GM12875 (cell line): ENCODE measurements at regions not wholly inside any gene's neighbourhood (a gene's known extent, or its start where the extent isn't known, plus 50 kb on each side); places are given as distances from the start of the nearest gene placed in this dataset.

Experiments
- H3K4me3 ChIP-seq: one replicate; pipeline ENCODE4 v1.5.1; 2011; ENCODE audit warnings: low read depth, low read length, control low read depth
- TF ChIP-seq, protein P1 (sequence below): IDR thresholded peaks from 2 replicates; pipeline ENCODE4 v1.5.1; 2011; ENCODE audit warnings: low read depth, mild to moderate bottlenecking, control low read depth, inconsistent platforms, low read length, moderate library complexity, borderline replicate concordance; ENCODE audit not compliant: insufficient read depth

DNA sequence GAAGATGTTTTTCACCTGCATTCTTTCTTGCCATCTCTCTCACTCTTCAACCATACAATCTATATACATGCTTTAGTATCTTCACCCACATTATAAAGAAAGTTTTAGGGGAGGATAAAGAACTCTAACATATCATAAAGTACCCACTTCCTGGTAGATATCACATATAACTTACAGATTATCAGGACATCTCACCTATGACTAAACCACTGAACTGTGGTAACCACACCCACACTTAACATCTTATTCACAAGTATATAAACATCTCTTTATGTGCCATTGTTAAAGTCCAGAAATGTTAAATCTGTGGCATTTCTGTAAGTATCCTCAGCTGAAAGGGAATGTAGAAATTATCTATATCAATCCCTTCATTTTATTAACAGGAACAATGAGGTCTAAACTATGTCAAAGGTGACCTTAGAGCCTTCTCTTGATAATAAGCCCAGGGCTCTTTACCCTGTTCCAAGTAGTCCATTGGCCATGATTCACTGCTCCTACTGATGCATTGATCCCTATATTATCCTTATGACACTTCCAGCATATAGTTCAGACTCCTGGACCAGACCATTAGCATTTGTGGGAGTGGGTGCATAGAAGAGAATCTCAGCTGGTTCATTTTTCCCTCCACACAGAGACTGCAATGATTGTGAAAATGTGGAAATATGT lies 182.4 kb downstream of the SUCLG1 start:
- TF ChIP-seq, protein P1, sequence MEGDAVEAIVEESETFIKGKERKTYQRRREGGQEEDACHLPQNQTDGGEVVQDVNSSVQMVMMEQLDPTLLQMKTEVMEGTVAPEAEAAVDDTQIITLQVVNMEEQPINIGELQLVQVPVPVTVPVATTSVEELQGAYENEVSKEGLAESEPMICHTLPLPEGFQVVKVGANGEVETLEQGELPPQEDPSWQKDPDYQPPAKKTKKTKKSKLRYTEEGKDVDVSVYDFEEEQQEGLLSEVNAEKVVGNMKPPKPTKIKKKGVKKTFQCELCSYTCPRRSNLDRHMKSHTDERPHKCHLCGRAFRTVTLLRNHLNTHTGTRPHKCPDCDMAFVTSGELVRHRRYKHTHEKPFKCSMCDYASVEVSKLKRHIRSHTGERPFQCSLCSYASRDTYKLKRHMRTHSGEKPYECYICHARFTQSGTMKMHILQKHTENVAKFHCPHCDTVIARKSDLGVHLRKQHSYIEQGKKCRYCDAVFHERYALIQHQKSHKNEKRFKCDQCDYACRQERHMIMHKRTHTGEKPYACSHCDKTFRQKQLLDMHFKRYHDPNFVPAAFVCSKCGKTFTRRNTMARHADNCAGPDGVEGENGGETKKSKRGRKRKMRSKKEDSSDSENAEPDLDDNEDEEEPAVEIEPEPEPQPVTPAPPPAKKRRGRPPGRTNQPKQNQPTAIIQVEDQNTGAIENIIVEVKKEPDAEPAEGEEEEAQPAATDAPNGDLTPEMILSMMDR = no peak
- H3K4me3 ChIP-seq = no peak overlapping the region

DNA sequence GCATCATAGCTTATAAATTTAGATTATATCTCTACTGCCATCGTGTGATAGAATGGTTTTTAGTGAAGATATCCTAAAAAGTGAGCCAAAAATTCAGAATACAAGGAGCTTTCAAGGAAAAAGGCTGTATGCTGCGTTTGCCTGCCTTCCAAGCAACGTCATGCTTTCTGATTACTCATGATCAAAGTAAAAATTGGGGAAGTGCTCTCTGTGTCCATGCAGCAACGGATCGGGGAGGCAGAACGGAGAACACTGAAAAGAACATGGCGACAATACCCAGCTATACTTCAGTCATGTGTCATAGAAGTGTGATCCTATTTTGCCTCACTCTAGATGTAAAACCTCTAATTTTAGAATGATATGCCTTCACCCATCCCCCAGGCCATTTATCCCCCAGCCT lies 185.7 kb downstream of the SUCLG1 start:
- TF ChIP-seq, protein P1 = no peak
- no peak overlapping the region for H3K4me3 ChIP-seq

DNA sequence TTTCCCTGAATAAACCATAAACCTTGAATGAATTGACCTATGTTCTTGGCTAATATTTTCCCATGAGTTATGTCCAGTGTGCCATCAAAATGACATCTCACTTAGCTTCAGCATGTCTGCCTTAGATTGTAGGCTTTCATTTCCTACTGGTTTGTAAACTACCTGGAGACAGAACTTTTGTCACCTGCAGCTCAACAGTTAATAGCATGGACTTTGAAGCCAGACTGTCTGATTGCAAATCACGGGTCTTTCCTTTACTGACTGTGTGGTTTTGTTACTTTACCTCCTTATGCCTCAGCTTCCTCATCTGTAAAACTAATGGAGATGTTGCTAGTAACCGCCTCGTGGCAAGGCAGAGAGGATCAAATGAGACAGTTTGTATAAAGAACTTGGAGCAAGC lies 187.1 kb downstream of the SUCLG1 start:
- TF ChIP-seq, protein P1 = no peak
- H3K4me3 ChIP-seq = no peak overlapping the region

DNA sequence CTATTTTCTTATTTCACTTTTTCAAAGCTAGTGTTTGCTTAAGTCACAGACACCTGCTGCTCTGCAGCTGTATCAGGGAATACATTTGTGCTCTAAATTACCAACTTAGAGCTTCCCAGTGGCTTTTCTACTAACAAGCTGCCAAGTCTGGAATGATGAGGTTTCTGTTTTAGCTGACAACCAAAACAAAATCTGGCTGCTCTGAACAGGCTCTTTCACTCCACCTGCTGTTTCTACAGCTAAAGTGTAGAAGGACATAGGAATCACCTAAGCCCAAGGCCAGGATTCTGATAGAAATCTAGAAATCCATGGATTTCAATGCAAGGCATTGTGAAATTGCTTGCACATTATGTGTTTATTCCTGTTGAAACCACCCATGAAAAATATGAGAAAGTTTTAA lies 201.2 kb downstream of the SUCLG1 start:
- TF ChIP-seq, protein P1 = no peak
- no peak overlapping the region for H3K4me3 ChIP-seq

DNA sequence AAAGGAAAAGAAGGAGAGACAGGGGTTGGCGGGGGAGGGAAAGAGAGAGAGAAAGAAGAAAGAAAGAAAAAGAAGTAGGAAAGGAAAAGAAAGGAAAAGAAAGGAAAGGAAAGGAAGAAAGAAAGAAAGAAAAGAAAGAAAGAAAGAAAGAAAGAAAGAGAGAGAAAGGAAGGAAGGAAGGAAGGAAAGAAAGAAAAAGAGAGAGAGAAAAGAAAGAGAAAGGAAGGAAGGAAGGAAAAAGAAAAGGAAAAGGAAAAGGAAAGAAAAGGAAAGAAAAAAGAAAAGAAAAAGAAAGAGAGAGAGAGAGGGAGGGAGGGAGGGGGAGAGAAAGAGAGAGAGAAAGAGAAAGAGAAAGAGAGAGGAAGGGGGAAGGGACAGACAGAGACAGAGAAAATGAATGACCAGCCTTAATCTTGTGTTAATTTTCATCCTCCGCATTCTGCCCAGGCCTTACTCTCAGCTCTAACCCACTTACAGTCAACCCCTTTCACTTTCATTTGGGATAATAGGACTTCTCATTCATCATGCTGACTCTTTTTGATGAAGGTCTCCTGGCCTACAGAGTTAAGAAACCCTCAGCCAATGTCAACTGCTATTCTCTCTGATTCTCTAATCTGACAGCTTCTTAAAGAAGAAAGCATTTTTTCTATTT lies 207.3 kb downstream of the SUCLG1 start:
- TF ChIP-seq, protein P1 = no peak
- no peak overlapping the region for H3K4me3 ChIP-seq

DNA sequence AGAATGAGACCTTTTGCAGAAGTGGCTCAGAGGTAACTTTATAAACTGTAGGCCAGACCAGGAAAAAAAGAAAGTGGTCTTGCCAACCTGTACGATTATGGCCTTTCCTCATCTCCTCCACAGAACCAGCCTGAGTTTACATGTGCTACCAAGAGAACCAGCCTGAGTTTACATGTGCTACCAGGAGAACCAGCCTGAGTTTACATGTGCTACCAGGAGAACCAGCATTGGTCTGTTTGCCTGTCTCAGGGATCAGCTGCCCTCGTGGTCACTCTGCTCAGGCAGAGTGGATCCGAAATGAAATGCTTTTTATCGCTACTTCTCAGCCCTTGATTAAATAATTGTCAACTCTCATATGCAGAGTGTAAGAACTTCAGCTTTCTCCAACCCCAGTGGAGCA lies 209.9 kb downstream of the SUCLG1 start:
- TF ChIP-seq, protein P1 = no peak

DNA sequence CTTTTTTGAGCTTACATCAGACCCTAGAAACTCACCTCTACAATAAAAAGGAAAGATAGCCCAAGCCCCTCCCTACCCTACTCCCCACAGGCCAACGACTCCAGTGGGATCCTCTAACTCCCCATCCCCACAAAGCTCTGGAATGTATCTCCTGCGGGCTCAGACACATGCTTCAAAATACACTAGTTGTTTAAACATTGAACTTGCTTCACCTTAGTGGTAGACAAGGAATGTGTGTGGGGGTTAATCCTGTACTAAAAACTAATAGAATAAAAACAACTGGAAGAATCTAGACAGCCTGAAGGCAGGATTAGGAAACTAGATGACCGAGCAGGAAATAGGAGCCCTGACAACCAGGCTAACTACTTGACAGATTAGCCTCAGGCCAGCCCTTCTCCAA lies 211.5 kb downstream of the SUCLG1 start:
- H3K4me3 ChIP-seq = no peak overlapping the region
- TF ChIP-seq, protein P1 = no peak

More for the DNA sequence above, 209.9 kb downstream of the SUCLG1 start:
- no peak overlapping the region for H3K4me3 ChIP-seq
